ENCODE measurements at regions not wholly inside any gene's neighbourhood (a gene's known extent, or its start where the extent isn't known, plus 50 kb on each side); places are given as distances from the start of the nearest gene placed in this dataset.

DNA sequence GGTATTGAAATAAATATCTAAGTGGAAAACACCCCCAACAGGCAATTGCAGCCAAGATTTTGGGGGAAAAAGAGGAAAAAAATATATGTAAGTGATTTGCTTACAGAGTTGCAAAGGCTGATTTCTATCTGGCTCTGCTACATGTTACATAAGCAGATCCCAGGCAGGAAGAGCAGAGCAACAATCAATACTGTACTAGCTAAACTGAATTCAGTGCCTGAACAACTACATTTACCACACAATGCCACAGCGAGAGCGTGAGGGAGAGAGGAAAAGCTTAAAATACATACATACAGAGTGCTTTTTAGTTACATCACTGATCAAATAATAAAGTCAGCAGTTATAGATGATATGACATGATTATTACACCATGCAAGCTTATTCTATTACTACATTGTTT is 665.6 kb upstream of the ARGLU1 start:
- DNase-seq = no peak

DNA sequence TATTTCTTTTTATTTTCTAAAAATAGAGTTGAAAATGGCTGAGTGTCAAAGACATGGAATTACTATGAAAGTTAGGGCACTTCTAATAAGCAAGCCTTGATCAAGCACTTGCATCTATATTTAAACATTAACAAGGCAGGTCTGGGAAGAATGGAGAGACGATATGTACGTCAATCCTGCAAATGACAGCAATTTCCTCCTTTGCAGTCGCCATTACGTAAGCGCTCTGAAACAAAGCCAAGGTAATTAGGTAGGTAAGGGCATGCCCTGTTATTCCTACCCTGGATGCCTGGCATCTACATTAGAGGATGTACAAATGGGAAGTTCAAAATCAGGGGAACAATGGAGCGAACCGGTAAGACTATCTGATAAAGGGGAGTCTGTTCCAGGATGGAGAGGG is 664.0 kb upstream of the ARGLU1 start:
- DNase-seq = no peak

DNA sequence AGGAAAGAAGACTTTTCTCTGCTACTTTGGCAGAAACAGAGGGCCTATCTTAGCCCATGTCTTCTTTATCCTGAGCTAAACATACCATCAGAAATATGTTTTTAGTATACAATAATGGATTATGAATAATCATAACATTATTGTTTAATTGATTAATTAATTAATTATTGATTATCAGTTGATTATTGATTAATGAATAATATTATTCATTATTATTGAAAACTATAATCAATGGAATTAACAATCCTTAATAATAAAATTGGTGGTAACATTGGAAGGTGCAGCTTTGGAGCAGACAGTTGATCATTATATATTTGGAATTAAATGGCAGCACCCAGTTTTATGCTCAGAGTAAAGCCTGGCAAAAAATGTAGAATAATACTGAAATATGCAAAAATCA is 655.9 kb upstream of the ARGLU1 start:
- DNase-seq = no peak

DNA sequence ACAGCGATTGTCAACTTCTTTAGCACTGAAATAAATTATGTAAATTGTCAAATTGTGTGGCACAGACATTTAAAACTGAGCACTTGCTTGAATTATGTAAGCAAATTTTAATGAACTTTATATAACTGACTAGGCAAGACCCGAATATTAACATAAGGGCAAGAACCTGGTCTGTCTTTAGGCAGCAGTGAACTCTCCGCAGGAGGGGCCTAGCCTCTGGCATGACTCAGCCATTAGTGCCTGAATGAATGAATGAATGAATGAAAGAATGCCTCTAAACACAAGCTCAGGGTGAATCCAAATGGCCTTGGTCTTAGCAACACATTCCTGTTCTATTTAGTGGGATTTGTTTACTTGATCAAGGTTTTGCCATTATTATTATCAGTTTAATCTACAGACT is 654.7 kb upstream of the ARGLU1 start:
- DNase-seq = no peak

DNA sequence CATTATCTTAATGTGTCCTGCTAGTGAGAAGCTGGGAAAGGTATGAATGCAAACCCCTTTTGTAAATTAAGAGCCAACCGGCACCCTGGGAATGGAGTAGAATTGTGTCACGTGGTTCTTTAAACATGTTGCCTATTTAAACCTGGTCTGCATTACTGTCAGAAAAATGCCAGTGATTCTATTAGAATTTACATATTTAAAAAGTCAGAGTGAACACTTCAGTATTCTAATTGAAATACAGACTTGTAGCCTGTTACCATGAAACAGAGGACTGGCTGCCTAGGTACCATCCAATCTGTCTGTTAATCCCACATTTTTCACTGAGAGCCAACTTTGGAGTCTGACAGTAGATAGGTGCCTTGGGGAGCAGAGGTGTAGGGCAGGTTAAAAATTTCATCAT is 652.3 kb upstream of the ARGLU1 start:
- DNase-seq = no peak

DNA sequence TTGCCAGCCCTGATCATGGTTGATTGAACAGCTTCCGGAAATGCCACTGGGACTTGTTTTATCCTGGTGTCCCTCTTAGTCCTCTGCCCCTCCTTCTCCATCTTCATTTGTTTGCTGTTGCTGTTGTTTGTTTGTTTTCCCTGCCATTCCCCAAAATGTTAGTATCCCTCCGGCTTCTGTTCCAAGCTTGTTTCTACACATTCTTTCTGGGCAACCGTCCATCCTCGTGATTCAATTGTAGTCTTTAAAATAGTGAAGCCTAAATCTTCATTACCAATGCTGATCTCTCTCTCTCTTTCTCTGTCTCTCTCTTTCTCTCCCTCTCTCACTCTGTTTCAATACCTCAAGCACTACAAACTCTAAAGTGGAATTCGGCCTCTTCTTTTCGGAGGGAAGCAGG is 649.3 kb upstream of the ARGLU1 start:
- DNase-seq = no peak

DNA sequence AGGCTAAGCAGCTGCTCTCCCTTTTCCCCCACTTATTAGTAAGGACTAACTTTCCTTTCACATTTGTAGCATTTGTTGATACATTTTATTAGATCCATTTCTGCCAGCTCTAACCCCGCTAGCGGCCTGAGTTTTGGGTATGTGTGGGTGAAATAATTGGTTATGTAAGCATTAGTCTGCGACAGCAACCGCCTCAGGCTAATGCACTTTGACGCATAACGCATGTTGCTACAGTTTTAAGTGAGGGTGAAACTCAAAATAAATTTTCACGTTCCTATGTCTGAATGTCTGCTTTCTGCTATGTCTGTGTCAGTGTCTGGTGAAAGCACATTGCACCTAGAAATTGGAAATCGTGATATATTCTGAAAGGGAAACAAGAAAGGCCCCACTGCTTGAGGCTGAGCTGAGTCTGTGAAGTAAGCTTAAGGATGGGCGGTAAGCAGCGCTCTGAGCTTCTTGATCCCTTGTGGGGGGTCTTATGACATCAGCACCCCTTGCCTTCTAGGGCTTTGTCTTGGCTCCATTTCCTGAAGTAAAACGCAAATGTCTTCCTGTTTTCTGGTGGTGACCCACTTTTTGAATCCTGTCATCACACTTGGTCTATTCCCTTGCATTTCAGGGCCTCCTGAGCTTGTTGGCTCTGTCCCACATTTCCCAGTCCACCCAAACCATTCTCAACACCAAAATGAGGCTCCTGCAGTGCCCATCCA is 648.3 kb upstream of the ARGLU1 start:
- DNase-seq = no peak

DNA sequence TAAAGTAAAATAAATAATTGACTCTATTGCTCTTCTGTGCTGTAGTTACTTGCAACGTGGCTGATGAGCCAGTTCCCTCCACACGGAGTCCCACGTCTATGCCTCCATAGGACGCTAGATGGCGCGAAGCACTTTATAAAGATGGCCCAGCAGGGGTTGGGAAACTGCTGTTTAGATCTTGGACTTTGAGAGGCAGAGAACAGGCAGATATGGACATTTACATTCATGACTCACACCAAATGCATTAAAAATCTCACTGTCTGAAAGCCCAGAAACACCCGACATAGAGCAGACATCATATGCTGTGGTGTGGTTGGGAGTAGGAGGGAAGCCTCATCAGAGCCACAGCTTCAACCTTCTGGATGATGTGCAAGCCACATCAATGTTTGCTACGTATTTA is 643.1 kb upstream of the ARGLU1 start:
- peak; percentile 72 for DNase-seq

DNA sequence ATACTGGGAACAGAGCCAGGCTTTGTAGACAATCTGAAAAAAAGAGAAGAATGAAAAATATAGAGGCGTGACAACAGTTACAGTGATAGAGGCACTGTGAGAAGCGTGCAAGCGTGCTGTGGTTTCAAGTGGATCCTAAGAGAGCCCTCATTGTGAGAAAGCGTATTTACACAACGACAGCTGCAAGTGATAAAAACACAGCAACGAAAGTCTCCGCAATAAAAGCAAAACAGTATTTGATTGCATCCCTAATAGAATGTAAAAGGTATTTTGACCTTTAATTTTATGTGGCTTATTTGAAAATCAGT is 642.7 kb upstream of the ARGLU1 start:
- DNase-seq = no peak

DNA sequence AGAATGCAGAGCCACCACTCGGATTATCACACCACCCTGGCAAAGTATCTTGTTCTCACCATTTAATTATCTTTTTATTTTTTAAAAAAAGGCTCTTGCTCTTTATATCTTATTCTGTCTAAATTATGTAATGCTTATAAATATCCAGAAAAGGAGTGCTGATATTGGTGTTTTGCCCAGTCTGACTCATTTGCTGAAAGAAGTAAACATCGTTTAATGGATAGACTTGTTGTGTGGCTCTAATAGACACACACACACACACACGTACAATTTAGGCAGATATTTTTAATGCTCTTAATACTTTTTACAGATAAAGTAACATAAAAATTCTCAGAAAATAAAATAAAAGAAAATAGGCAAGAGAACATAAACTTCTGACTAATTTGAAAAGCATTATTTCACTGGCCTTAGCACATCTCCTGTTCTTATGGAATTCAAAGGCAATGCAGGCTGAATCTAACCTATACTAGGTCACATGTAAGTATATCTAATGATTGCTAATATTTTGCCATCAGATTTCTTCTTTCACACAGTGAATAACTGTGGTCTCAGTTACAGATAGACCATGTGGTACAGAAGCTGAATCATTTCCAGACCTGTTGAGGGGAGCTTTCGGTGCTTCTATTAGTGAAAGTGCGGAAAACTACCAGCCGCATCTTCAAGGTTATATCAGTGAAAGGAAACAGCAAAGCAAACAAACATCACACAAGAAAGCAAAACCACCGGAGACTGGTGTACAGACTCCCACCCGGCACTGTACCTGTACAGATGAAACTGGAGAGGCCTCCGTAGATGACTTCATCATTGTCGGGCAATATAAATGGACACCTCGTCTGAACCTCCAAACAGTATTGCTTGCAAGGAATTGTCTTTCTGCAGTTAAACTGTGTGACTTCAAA is 642.1 kb upstream of the ARGLU1 start:
- DNase-seq = no peak

DNA sequence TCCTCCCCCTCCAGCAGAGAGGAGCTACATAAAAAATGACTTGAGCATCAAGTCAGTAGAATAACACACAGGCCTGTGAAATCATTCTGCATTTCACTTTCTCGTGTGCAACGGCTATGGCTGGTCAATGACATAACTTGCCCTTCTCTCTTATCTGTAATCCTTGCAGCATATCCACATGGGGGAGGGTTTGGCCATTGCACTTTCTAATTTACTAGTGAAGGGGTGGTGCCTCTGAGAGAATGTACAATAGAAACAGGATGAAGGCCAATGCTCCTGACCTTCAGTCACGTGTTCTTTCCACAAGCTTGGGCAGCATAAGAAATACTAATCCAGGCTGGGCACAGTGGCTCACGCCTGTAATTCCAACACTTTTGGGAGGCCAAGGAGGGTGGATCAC is 641.0 kb upstream of the ARGLU1 start:
- no peak for DNase-seq

DNA sequence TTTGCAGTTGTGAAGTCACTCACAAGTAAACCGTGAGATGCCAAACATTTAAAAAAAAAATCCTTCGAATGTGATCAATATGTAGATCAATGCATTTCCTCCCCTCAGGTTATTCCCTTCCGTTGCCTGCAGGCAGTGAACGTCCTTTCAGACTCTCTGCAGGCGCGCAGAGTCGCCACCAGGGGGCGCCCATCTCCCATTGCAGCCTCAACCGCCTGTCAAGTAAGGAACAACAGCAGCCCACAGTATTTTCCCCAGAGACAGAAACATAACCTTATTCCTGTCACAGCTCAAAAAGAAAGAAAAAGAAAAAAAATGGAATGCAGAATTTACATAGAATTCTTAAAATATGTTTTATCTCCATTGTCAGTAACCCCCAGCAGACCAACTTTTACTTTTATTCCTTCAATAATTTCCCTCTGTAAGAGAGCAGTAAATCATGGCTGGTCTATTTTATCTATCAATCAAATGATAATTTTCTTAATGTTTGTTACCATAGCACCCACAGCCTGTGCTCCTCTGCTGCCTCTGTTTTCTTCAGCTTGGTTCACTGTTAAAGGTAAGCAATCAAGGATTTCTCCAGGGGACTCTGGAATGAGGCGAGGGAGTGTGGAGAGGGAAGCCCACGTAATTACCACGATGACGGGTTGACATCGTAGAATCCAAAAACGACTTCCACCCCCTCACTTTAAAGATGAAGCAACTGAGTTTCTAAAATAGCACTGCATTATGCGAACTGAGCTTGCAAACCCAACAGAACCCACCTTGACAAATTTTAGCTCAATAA is 637.6 kb upstream of the ARGLU1 start:
- DNase-seq = peak; percentile 85

DNA sequence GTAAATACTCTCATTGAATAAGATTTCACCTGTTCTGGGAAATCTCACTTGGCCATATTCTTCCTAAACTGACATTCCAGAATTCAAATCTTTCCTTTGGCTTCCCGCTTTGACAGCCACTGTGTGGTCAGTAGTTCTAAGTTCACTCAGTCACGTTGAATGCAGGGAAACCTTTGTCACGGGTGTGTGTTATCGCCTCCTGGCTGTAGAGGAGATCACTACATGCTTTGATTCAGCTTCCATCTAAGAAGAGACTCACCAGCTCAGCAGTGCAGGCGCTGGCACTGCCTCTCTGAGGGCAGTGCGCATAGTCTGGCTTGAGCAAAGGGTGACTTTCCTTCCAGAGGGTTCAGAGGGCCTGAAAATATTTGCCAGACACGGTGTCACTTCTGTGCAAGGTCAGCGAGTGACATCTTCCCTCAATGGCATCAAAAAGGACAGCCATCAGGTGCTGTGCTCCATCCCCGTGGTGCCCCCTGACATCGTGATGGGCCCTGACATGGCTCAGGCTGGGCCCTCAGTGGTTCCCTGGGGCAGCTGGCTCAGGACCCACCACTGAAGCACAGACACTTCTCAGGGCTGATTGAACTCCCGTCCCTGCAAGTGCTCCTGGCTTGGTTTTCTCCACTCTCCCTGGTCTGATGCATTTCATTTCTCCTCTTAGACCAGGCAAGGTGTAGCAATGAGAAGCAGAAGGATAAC is 635.4 kb upstream of the ARGLU1 start:
- DNase-seq = no peak

DNA sequence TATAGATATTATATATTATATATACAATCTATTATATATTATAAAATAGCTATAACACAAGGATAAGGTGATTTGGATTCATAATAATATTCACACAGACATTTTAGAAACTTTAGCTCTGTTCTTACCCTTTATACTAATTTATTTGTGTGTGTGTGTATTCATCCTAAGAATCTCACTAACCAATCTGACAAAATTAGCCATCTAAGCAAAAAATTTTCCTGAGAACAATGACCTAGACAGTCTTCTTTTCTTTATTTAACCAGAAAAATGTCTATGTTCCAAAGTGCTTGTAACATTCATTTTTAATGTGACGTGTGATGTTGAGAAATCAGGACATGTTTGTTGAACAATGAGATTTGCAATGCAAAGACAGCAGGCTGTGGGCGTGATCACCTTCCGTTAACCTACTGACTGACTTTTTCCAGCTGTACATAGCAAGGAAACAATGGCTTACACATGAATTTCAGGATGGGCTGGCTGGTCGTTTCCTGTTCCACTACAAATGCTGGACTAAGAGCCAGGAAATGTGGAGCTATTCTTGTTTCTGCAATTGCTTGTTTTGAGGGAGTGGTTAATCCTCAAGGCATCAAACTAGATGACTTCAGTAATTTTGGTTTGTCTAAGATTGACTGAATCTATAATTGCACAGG is 634.6 kb upstream of the ARGLU1 start:
- no peak for DNase-seq

DNA sequence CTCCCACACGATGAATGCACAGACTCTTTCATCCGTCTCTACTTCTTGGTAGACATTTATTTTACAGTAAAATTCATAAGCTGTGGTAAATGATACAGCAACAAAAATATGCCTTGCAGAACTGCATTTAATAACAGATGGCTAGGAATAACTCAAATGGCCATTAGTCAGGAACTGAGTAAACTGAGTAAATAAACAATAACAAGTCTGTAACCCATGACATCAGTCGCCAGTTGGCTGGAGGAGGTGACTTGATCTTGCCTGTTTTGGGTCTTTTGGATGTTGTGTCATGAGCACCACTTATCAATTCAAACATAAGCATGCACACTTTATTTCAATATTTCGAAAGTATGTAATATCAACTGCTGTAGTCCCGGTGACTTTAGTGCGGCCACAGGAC is 632.6 kb upstream of the ARGLU1 start:
- no peak for DNase-seq

DNA sequence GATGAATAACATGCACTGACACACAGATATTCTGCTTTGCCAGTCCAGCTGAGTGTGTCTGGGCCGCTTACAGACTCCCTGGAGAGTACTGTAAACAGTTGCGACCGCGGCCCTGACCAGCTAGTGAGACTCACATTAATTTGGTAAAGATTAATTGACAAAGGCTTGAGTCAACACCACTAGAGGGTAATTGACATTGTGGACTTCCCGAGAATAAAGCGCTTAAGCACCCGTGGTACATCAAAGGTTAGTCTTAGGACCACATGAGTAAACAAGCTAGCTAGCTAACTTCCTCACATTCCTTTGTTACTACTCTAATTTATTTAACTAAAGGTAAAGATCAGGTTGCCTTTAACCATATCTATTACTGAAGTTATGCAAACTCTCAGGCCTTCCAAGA is 624.4 kb upstream of the ARGLU1 start:
- no peak for DNase-seq

DNA sequence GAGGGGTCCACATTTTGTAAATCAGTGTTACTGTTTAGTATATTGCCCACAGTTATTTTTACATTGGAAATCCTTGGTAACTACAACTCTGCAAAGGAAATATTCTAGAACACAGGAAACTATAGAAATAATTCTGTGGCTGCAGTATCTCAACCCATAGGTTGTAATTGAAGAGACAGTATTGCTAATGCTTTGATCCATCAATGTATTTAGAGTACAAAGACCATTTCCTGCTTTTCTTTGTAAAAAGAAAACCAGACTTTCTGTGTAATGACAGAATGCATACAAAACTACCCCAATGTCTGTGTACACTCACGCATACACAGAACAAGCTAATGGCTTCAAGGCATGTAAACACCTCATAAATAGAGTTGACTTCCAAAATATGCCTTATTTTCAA is 622.1 kb upstream of the ARGLU1 start:
- no peak for DNase-seq

DNA sequence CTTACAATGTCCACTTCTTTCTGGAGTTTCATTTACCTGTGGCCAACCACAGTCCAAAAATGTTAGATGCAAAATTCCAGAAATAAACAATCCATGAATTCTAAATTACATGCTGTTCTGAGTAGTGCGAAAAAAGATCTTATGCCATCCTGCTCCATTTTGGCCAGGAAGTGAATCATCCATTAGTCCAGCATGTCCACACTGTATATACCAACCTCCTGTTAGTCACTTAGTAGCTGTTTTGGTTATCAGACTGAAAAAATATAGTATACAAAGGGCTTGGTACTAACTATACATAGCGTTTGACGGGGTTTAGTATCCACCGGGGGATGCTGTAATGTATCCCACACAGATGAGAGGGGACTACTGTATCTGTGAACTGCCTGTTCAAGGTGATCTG is 618.0 kb upstream of the ARGLU1 start:
- no peak for DNase-seq

DNA sequence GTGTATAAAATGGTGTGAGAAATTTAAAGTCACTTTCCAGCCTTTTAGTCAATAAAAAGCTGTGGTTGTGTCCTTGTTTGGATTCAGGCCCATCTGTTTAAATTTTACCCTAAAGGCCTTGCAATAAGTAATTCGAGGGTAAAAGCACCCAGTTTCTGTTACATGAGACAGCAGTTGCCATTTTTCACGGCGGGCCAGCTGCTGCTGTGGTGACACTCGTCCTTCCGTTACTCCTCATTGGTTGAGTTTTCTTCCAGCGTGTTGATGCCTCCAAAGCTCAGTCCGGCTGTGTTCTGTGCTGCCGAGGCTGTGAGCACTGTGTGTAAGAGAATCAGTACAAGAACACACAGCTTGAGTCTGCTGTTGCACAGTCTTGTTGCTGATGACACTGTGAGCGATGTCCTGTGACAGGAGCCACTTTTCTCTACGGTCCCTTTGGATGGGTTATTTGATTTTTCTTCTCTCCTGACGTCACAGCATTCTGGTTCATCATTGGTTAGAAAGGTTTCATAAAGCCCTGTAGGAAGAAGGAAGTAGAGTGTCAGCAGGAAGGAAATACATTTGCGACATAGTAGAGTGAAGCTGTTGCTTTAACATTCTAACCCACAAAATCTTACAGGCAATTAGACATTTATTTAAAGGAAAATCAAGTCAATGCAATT is 602.5 kb upstream of the ARGLU1 start:
- DNase-seq = no peak

DNA sequence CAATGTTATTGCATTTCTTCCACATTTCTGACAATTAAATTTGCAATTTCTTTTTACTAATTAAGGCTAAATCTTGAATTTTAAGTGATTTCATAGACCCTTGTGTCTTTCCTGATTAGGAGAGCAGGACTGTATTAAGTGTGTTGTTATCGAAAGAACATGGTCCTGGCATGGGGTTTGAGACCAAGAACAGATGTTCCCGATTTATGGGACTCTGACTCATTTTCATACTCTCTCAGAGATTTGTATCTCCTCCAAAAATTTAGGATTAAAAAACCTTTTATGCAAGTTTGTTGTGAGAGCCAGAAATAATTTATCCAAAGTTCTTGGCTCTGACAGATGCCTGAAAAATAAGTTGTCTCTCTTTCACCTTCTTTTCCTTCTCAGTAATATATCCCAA is 589.3 kb upstream of the ARGLU1 start:
- DNase-seq = no peak

DNA sequence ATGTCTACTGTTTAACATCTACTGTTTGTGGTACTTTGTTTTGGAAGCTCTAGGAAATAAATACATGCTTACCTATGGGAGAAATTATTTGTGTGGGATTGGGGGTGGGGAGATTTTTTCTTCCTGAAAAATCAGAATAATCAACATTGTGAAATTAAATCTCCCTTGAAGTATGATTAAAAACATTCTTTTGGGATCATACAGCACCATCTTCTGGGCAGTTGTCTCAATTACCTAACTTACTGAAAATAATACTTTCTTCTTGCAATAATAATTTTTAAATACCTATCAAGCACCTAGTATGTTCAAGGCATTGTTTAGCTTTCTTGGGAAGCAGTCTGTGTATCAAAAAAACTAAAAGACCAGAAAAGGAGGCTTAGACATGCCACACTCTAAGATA is 576.5 kb upstream of the ARGLU1 start:
- DNase-seq = no peak

DNA sequence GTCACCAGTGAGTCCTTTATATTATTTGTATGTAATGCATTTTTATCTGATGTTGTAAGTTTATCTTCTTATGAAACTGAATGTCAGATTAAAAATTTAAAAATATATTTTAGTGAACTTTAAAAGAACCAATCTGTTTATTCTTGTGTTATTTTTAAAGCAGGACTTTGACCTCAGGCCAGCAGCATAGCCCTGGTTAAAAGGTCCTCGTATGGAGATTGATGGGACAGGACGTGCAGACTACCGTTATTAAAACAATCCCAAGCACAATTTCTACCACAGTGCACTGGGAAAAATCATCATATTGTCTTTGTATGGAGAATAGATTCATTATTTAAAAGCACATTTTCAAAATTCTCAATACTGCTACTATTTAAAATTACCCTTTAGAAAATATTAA is 573.8 kb upstream of the ARGLU1 start:
- DNase-seq = no peak

Measured in activated CD8-positive, alpha-beta memory T cell treated with anti-CD3 and anti-CD28 coated beads, Interleukin-2, amount 50 U/mL, for 48 hours (primary cell).